GM18499 (cell line): ENCODE measurements at regions not wholly inside any gene's neighbourhood (a gene's known extent, or its start where the extent isn't known, plus 50 kb on each side); places are given as distances from the start of the nearest gene placed in this dataset.
"Not testable (repeated sequence)": the region's sequence is repeated elsewhere in the genome, so short reads cannot be mapped to it uniquely, and the experiment has no call there.

ENCODE experiments used
- ATAC-seq: cut with Tn5 transposase; IDR thresholded peaks from one replicate; pipeline ENCODE4 v1.9.1; 2021; ENCODE audit warnings: moderate number of reproducible peaks; ENCODE audit not compliant: insufficient read depth, unreplicated experiment

- no peak for ATAC-seq
Measured at GRCh38 chr3:28994161-28994905, 286.5 kb upstream of the RBMS3 start.

- peak; percentile 100 for ATAC-seq
Measured at GRCh38 chr3:29004885-29005599, 275.8 kb upstream of the RBMS3 start.

- ATAC-seq = no peak
Measured at GRCh38 chr3:29005862-29006261, 275.0 kb upstream of the RBMS3 start.

DNA sequence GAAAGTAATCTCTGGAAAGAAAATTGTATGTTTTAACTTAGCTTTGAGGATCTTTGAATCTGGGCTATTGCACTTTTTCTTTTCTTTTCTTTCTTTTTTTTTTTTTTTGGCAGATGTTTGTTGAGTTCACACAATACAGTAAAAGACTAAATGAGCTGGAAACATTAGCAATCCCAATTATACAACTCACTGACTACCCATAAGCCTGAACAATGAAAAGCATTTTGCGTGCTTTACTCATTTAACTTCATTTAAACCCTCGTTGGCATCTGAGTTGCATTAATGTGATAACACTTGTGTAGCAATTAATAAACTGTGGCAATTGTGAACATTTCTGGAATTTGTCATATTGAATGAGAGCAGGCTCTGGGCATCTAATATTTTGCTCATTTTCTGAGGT lies 269.4 kb upstream of the RBMS3 start:
- ATAC-seq = no peak

- ATAC-seq = no peak
Measured at GRCh38 chr3:29011966-29012365, 268.9 kb upstream of the RBMS3 start.

DNA sequence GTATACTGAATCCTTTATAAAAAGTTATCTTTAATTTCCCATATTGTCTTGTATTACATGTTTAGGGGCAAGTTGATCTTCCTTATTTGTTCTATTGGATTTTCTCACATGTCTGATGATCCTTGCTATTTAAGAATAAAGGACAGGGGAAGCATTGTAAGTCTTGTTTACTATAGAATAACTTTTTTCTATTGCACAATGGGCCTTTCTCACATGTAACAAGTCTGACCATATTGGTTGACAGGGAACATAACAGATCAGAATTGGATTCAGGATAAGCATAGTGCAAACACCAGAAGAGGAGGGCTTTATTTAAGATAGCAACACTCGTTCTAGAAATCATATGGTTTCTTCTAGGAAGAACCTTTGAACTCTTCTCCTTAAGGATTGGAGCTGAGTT lies 257.9 kb upstream of the RBMS3 start:
- no peak for ATAC-seq

DNA sequence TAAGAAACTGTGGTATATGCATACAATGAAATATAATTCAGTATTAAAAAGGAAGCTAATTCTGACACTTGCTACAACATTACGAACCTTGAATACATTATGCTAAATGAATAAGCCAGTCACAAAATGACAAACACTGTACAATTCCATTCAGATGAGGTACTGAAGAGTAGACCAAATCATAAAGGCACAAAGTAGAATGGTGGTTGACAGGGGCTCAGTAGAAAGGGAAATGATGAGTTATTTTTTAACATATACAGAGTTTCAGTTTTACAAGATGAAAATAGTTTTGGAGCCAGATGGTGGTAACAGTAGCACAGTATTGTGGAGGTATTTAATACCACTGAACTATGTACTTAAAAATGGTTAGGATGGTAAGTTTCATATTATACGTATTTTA lies 254.6 kb upstream of the RBMS3 start:
- peak; percentile 92 for ATAC-seq

DNA sequence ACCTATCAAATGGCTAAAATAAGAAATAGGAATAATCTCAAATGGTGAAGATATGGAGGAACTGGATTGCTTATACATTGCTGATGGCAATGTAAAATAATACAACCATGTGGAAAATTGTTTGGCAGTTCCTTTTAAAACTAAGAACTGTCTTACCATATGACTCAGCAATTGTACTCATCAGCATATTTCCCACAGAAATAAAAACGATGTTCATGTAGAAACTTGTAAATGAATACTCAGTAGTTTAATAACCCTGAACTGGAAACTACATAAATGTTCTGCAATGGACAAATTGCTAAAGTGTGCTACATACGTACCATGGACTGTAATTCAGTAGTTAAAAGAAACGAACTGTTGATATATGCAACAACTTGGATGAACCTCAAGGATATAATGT lies 253.9 kb upstream of the RBMS3 start:
- no peak for ATAC-seq

GRCh38 chr3:29031175-29031574 lies 249.7 kb upstream of the RBMS3 start:
- not testable (repeated sequence) for ATAC-seq

DNA sequence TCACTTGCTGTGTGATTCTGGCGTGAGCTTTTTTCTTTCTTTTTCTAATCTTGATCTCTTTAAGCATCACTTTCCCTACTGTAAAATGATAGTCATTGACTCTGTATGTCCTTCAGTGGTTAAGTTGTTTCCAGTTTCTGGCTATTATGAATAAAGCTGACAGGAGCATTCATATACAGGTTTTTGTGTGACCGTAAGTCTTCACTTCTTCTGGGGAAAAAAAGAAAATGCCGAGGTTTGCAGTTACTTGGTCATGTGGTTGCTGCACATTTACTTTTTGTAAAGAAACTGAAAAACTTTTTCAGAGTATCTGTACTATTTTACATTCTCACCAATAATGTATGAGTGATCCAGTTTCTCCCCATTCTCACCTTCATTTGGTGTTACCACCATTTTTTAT lies 247.4 kb upstream of the RBMS3 start:
- ATAC-seq = no peak

DNA sequence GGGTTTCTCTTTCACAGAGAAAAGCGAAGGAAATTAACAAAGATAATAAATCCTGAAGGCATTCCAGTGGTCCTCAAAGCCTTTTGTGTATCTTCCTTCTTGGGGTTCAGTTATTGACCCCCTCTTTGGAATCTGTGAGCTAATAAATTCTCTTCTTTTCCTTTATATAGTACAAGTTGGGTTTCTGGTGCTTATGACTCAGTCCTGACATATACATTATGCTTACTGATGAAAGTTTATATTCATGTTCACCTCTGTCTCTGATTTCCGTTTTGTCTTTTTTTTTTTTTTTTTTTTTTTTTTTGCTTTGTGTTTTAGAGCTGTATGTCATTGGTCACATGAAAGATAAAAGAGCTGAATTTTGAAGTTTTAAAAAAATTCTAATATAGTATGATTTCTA lies 230.7 kb upstream of the RBMS3 start:
- ATAC-seq = no peak

- ATAC-seq = no peak
Measured at GRCh38 chr3:29057326-29057725, 223.5 kb upstream of the RBMS3 start.

DNA sequence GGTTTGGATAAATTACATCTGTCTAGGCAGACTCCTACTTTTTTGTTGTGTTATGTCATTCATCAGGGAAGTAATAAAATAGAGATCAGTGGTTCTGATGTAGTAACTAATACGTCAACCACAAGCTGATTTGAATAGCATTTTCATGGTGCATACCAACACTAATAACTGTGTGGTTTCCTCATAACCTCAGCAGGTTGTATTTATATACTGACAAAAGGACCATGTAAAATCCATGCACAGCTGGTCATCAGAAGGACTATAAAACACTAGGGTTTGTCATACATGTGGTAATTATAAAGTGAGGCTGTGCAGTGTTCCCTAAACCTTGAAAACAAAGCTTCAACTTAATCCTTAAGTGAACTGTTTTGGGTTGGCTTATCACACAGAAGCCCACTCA lies 216.8 kb upstream of the RBMS3 start:
- ATAC-seq = no peak

- no peak for ATAC-seq
Measured at GRCh38 chr3:29065211-29065785, 215.6 kb upstream of the RBMS3 start.

GRCh38 chr3:29067007-29067406 lies 213.9 kb upstream of the RBMS3 start:
- no peak for ATAC-seq

DNA sequence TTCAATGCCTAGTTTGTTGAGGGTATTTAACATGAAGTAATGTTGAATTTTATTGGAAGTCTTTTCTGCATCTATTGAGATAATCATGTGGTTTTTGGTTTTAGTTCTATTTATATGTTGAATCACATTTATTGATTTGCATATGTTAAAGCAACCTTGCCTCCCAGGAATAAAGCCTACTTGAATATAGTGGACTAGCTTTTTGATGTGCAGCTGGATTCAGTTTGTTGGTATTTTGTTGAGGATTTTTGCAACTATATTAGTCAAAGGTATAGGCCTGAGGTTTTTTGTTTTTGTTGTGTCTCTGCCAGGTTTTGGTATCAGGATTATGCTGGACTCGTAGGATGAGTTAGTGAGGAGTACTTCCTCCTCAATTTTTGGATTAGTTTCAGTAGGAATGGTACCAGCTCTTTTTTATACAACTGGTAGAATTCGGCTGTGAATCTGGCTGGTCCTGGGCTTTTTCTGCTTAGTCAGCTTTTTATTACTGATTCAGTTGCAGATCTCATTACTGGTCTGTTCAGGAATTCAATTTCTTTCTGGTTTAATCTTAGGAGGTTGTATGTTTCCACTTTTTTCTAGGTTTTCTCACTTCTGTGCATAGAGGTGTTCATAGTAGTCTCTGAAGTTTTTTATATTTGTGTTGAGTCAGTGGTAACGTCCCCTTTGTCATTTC lies 209.8 kb upstream of the RBMS3 start:
- ATAC-seq = no peak

- ATAC-seq = no peak
Measured at GRCh38 chr3:29072611-29073010, 208.3 kb upstream of the RBMS3 start.

DNA sequence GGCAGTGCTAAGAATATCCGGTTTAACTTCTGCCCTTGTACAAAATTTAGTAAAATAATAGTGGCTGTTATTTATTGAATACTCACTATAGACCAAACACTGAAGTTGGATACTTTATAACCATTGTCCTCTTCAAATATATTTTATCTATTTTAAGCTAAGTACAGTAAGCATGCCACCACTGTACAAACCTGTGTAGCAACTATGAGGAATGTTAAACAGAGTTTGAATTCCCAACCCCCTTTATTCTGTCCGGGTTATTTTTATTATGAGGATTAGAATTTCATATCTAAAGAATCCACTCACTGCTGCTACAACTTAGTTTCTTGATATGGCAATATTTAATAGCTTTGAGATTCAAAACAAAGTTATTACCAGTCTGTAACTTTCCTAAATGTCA lies 203.5 kb upstream of the RBMS3 start:
- ATAC-seq = no peak

DNA sequence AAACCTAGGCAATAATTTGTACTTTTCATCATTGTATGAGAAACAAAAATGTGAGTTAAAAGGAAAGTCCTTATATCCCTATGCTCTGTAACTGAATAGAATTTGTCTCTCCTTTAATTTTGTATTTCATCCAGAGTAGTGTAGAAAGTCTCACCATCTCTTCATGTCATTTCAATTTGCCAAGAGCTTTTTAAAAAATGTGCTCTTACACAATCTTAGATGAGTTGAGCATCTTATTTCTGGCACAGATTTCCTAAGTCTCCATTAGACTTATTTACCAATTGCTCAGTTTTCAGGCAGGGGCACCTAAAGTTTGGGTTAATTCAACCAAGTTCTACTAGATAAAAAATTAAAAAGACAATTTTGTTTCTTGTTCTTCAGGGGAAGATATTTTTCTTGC lies 201.5 kb upstream of the RBMS3 start:
- ATAC-seq = no peak

DNA sequence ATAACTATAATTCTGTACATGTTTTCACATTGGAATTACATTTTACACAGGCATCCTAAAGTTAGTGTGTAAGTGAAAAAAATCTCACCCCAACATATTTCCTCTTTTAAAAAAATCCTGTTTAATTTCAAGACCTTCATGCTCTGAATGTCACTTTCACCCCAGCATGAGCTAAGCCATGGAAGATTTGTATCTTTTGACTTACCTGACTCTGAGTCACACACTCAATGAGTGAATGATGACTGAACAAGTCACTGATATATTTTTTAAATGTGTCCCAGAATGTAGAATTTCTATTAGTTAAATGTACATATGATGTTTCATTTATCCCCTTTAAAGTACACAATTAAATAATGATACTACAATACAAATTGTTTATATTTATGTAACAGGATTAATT lies 199.9 kb upstream of the RBMS3 start:
- ATAC-seq = no peak

DNA sequence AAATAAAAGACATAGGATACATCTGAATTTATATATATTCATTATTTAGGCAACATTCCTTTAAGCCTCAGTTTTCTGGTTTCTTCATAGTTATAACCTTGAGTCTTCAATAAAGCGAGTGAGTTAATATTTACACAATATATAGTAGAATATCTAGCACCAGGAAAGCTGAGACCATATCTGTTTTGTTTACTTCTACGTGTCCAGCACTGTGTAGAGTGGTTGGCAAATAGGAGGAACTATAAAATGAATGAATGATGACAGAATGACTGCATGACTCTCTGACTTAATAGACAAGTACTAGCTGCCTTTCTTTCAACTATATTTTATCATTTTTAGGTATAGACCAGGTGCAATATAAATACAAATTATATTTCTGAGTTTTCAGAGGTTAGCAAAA lies 197.8 kb upstream of the RBMS3 start:
- ATAC-seq = no peak
